HG03354 (cell line): ENCODE measurements at regions not wholly inside any gene's neighbourhood (a gene's known extent, or its start where the extent isn't known, plus 50 kb on each side); places are given as distances from the start of the nearest gene placed in this dataset.

Experiments used
- ATAC-seq: cut with Tn5 transposase; IDR thresholded peaks from one replicate; pipeline ENCODE4 v1.9.1; 2021; ENCODE audit warnings: mild to moderate bottlenecking; ENCODE audit not compliant: unreplicated experiment, poor library complexity, severe bottlenecking

DNA sequence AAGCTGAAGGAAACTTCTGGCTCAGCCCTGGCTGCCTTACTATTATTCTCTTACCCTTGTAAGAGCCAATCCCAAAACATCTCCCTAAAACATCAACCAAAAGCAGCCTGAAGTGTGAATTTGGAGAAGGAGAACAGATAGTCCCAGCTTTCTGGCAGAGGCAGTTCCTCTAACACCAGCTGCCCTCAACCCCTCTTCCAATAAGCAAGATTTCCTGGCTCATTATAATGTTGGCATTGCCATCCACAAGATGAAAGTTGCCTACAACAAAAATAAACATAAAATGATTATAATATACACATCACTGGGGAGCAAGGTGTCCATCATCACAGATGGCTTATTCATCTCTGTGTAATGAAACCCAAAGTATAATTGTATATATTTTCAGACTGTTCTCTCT is 352.5 kb upstream of the CCDC196 start:
- ATAC-seq = no peak

DNA sequence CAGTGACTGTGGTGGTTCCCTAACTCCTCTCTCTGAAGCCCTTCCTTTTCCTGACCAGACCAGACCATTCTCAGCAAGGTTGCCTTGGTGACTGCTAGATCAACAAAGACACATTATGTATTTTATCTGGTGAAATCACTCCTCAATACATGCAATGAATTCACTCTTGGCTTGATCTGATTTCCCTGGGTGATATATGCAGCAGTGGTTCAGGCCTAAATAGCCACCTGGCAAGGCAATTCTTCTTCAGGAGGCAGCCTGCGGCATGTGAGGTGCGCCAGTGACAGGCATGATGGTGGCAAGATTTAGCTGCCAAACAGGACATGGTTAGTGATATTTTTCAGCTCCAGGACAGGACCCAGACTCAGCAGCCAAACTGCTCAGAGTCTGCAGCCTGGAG is 350.3 kb upstream of the CCDC196 start:
- no peak for ATAC-seq

DNA sequence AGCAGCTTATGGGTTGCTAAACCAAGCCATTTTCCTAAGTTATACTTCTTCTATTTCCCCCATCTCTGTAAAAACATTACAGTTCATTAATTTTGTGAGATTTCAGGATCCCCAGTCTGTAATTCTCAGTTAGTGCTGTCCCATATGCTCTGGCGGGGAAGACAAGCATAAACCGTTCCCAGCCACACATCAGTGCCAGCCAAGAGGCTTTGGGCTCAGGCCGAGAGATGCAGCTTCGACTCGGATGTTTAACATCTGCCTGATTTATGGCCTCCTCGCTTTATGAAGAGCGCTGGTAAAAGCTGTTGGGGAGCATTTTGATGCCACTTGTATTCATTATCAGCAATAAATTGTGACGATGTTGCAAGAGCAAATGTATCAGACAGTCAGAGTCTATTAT is 349.1 kb upstream of the CCDC196 start:
- ATAC-seq = no peak

DNA sequence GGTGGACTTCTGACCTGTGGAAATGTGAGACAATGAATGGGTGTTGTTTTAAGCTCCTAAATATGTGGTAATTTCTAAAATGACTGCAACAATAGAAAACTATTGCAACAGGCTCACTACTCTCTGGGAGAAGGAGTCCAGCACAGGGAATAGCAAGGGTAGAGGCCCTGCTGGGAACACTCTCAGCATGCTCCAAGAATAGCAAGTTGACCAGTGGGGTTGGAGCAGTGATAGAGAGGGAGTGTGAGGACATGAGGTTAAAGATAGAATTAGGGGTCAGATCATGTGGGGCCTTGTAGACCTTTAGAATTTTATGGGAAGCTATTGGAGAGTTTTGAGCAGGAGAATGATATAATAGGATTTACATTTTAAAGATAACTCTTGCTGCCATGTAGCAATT is 346.7 kb upstream of the CCDC196 start:
- no peak for ATAC-seq

DNA sequence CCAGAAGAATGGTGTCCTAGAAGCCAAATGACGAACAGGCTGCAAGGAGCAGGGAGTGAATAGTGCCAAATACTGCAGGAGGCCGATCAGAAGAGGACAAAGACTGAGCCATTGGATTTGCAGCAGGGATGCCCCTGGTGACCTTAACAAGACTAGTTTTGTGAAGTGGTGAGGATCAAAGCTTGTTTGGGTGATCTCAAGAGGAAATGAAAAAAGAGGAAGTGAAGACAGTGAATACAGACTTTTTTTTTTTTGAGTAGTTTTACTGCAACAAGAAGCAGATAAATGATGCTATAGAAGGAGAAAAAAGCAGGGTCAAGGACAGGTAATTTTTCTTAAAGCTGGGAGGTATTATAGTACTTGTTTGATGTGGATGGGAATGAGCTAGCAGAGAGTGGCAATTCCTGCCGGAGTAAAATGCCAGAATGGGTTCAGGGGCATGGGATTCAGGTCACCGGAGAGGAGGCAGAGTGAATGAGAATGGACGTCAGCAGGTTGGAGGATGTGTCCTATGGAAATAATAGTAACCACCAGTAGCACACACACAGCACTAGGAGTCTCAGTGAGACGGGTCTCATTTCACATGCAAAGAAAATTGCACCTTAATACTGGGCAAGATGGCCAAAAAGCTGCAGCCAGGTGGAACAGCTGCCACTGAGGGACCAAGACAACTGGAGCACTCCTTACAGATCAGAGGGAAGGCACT is 345.8 kb upstream of the CCDC196 start:
- ATAC-seq = peak; percentile 76

DNA sequence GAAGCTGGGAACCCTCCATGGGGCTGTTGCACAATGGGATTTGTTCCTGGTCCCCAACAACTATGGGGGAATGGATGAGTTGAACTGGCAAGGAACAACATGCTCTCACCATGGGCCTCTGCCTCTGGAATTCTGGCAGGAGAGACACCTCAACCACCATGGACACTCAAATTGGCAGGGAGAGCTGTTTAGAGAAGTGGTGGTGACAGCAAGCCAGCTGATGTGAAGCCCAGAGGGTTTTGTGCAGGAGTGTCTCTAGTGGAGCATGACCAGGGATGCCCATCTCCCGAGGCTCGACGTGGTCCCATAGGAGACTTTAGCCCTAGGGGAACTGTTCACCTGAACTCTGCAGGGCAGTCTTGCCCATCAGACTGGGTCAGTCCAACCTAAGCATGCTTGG is 345.2 kb upstream of the CCDC196 start:
- ATAC-seq = no peak

DNA sequence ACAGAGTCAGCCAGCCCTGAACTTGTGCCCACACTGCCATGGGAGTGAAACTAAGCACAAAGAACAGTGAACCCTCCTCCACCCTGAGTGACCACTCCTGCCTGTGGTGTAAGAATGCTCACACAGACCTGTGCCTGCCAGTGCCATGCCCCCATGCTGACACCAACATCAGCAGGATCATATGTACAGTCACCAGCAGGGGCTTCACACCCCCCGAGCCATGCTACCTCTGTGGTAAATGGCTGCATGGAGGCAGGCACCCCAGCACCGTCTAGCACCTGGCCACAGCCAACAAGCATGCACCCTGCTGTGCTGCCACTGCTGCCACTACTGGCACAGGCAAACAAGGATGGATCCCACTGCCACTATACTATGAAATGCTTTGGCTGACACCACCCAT is 344.4 kb upstream of the CCDC196 start:
- no peak for ATAC-seq

DNA sequence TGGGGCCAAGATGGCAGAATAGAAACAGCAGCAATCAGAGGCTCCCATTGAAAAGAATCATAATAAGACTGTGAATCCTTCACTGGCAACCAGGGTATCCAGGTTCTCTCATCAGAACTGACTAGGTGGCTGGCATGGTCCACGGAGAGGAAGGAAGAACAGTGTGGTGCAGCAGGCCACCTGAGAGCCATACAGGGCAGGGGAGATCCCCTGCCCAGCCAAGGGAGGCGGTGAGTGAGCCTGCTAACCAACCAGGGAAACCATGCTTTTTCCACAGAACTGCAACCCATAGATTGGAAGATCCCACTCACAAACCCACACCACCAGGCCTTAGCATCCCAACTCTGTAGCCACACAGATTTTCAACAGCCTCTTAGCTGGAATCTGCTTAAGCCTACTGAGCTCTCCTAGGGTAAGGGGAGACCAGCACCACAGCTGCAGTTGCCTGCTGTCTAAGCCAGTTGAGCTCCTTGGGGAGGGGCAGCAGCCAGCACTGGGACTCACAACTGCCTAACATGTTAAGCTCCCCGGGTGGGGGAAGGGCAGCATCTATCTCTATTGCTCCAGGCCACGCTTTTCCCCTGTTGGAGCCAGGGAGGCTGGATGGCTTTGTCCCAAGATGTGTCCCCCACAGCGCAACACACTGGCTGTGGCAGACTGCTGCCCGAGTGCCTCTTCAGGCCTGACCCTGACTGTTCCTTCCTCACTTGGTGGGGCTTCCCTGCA is 342.6 kb upstream of the CCDC196 start:
- ATAC-seq = no peak

DNA sequence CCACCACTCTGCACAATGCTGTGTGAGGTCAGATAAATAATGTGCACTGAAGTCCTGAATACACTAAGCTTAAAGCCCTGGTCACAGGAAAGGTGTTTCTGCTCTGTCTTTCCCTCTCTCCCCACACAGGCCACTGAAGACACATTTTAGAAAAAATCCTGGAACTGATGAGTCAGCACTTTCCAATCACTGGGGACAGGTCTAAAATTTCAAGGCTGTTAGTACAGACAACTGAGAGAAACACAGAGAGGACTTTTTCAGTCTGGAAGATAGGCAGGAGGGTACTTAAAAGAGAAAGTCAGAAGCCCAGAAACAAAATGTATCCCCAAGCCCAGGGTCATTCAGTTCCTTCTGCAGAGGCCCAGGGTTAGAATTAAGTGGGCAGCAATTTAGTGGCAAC is 333.9 kb upstream of the CCDC196 start:
- no peak for ATAC-seq

DNA sequence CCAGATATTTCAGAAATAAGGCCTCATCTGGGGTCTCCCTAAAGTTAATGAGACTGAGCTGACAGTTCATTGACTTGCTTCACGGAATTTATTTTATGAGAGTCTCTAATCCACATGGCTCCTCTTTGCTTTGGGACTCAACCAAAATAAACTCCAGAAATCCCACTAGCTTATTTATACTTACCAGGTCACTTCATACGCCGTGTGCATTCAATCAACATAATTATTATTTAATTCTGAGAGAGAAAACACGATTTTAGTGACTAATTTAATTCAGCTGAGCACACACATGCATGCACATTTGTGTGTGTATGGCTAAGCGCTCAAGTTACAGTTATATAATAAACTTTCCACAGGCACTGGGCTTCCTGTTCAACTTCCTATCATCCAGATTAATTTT is 333.4 kb upstream of the CCDC196 start:
- no peak for ATAC-seq

DNA sequence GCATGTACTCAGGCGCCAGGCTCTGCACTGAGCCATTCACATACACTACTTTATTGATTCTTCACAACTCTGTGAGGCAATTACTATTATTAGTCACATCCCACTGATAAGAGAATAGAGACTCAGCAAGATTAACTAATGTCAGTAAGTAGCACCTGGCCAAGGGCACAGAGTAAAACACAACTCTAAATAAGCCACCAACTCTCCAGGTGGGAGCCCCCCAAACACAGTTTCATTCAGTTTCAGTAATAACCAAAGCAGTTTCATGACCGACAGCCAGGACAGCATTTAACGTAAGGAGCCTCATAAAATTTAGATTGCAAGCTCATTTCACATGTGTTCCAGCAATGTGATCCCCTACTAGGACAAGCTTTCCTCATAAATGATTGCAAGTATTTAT is 323.1 kb upstream of the CCDC196 start:
- no peak for ATAC-seq

DNA sequence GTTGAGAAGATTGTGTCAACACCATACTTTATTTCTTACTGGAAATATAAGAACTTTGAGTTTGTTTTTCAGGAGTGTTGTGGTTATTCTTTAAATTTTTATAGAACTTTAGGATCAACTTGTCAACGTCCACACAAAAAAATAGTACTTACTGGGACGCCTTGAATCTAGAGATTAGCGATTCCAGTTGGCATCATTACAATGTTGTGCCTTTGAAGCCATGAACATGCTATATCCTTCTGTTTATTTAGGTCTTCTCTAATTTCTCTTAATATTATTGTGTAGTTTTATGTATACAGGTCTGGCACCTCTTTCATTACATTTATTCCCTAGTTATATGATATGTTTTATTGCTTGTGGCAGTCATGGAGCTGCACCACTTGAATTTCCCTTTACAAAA is 320.8 kb upstream of the CCDC196 start:
- no peak for ATAC-seq

DNA sequence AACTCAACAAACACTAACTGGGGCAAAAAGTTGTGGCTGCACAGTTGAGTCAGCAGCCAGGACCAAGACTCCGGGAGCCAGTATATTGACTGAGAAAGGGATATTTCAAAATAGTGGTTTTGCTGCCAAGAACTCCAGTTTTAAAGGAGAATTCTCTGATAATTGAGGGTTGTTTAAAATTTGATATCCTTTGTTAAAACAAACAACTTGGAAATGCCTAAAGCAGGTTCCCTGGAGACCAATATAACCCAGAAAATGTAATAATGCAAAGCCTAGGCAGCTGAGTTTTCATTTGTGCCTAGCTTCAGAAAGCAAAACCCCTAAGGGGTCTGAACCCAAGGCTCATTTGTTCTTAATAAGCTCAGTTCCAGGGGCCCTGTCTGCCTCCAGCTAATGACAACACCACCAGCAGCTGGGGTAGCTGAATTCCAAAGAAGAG is 311.7 kb upstream of the CCDC196 start:
- no peak for ATAC-seq

DNA sequence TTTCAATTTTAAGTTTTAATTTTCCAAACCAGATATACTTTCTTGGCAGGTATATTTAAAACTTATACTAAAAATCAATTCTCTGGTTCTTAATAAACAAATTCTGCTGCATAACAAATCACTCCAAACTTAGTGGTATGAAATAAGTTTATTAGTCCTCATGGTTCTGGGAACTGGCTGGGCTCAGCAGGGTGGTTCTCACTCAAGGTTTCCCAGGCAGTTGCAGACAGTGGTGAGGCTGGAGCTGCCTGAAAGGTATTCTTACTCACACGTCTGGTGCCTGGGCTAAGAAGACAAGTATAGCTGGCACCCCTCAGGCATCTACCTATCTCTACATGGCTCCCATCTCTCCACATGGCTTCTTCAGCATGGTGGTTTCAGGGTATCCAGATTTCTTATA is 308.2 kb upstream of the CCDC196 start:
- ATAC-seq = no peak

DNA sequence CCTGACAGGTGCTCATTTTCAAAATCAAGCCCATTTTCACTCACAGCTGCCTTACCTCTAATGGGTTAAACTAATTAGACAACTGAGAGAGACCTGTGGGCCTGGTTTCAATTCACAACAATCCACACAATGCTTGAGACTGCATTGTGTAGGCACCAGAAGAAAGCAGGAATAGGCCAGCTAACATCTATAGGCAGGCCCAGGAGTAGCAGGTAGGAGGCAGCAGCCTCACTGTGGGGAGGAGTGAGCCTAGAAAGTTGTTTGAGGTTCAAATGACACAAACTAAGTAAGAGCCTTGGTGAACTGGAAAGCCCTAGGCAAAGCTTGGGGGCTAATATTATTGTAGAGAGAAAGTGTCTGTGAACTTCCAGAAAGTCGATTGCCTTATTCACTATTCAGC is 289.5 kb upstream of the CCDC196 start:
- ATAC-seq = no peak

DNA sequence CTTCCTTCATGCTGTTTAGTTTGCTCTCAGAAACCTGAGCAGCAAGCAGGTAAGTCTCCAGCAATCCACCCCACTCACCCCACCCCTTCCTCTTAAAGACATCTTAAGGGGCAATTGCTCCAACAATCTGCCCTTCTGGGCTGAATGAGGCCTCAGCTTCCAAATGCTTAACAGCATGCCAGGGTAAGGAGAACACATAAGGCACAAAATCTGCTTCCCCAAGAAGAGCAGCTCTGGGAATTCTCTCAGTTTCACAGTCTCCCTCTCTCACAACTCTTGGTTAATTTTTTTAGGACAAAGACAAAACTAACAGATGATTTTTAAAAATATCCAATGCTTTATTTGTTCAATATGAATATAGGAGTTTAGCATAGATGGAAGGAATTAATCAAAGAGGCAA is 288.9 kb upstream of the CCDC196 start:
- no peak for ATAC-seq

DNA sequence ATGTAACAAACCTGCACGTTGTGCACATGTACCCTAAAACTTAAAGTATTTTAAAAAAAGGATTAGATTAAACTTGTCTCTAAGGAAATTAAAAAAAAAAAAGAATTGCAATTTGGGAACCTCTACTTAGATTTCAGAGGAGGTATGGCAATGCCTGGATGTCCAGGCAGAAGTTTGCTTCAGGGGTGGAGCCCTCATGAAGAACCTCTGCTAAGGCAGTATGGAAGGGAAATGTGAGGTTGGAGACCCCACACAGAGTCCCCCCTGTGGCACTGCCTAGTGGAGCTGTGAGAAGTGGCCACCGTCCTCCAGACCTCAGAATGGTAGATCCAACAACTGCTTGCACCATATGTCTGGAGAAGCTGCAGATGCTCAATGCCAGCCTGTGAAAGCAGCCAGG is 279.6 kb upstream of the CCDC196 start:
- no peak for ATAC-seq

DNA sequence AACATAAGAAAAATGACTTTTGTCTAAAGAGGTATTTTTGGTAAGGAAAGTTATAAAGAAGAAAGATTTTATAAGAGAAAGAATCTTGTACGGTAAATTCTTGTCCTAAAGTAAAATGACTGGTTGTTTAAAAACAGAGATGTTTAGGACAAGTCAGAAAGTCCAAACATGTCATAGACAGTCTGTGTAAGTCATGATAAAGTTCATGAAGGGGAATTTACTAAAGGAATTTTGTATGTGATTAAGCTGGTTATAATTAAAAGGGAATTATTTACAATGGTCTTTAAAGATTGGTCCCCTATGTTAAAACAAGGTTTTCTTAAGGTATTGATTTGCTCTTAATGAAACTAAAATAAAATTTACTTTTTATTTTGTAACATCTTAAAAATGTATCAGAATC is 269.4 kb upstream of the CCDC196 start:
- ATAC-seq = no peak

DNA sequence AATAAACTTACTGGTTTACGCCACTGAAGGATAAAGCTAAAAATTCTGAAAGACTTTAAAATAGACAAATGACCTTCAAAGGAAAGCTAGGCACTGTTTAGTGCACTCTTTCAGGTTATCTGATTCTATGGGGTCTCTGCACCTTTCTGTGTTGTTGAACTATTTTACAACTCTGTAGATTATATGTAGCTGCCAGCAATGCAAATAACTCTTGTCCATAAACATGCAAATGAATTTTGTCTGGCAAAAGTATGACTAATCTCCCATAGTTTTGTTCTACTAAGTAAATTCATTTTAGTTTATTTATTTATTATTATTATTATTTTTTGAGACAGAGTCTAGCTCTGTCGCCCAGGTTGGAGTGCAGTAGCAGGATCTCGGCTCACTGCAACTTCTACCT is 266.3 kb upstream of the CCDC196 start:
- ATAC-seq = no peak

DNA sequence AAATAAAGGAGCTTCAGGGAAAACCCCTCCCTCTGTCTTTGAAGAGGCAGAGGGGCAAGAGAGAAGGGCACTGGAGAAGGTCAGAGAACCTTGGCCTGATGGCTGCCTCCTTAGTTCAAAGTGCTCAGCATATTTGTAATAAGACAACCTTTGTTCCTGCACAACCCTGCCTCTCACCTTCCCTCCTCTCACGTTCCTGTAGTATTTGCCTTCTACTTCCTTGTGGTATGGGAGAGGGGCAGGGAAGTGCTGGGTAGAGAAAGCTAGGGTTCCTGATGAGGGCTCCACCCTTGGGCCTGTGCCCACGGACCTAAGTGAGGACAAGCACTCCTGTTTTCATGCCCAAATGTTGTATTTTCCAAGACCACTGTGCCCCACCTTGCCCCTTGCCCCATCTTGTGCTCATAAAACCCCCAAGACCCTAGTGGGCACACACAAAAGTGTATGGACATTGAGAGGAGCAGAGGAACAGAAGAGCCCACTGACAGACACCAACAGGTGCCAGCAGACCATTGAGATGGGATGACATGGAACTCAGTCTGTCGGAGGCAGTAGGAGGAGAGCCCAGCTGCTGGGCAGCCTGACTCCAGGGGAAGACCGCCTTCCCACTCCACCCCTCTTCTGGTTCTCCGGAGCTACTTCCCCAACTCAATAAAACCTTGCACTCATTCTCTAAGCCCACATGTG is 261.5 kb upstream of the CCDC196 start:
- no peak for ATAC-seq

DNA sequence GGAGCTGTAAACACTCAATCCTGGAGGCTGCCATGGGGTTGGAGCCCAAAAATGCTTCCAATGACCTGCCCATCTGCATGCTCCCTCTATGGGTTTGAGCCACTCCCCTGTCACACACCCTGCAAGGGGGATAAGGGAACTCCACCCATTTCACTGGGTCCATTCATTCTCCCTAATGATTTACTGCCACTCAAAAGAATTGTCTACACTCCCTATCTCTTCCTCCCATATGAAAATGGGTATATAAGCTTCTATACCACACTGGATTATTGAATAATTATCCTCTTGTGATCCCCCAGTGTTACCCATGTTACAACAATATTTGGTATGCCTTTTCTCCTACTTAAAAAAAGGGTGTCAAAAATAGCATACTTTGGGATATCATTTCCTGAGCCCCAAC is 260.8 kb upstream of the CCDC196 start:
- ATAC-seq = no peak
